GM12878 (cell line): ENCODE measurements at regions not wholly inside any gene's neighbourhood (a gene's known extent, or its start where the extent isn't known, plus 50 kb on each side); places are given as distances from the start of the nearest gene placed in this dataset.

Experiments
- ATAC-seq: fragments of 200-7000 bp; cut with Tn5 transposase; 3 replicates; pipeline ENCODE4 v1.9.1; 2020; ENCODE audit warnings: mild to moderate bottlenecking, moderate library complexity
- BruUV-seq: library from RNA; stranded (reverse); fragments of 400-500 nt; replicated peaks from 2 replicates; lab custom pipeline; 2021; lab: Mats Ljungman, UMichigan
- CTCF ChIA-PET: fragments of 300-600 bp; sonication (Branson Sonifier 250); formaldehyde crosslinking; extraction: SDS; loops from one replicate; lab custom pipeline; 2021; ENCODE audit warnings: inconsistent platforms; lab: Yijun Ruan, JAX
- POLR2A ChIA-PET: fragments of 350-600 bp; formaldehyde crosslinking; extraction: SDS; loops from one replicate; lab custom pipeline; 2021; ENCODE audit warnings: inconsistent platforms; lab: Charles Lee
- RAD21 ChIA-PET: fragments of 300-600 bp; sonication (Branson Sonifier 250); formaldehyde crosslinking; loops from one replicate; lab custom pipeline; 2023; ENCODE audit warnings: antibody characterized with exemption; ENCODE audit not compliant: unreplicated experiment; lab: Charles Lee
- SMC1A ChIA-PET: fragments of 300-600 bp; sonication (Branson Sonifier 250); formaldehyde crosslinking; loops from one replicate; lab custom pipeline; 2023; ENCODE audit not compliant: unreplicated experiment, uncharacterized antibody; lab: Charles Lee
- DNase-seq: peaks from one replicate; pipeline ENCODE4 v3.0.0-alpha.2; 2011; ENCODE audit warnings: low read depth, low spot score
- FAIRE-seq: peaks from 3 replicates; lab custom pipeline; 2011; peaks lifted over from hg19 to GRCh38; lab: Jason Lieb, UNC
- H2AFZ ChIP-seq: 2 replicates; pipeline ENCODE4 v1.6.0; 2011; ENCODE audit warnings: low read depth, low read length, control low read depth; ENCODE audit not compliant: control insufficient read depth
- H3K27ac ChIP-seq: 2 replicates; pipeline ENCODE4 v1.5.1; 2011; ENCODE audit warnings: control low read depth; ENCODE audit not compliant: control insufficient read depth, insufficient read depth
- H3K27me3 ChIP-seq, 2 experiments: replicated peaks in 1 of 2; 2 replicates each; pipeline versions ENCODE4 v1.6.0 to v1.6.1; 2011; ENCODE audit warnings: low read length in 1 of 2; ENCODE audit not compliant: control insufficient read depth in 2 of 2, insufficient read depth in 2 of 2
- H3K36me3 ChIP-seq, 2 experiments: 2 replicates each; pipeline ENCODE4 v1.5.1; 2011; ENCODE audit warnings: low read length in 1 of 2; ENCODE audit not compliant: control insufficient read depth in 2 of 2, insufficient read depth in 2 of 2
- H3K4me1 ChIP-seq: 2 replicates; pipeline ENCODE4 v1.6.1; 2011; ENCODE audit warnings: mild to moderate bottlenecking, low read length, moderate library complexity, mixed read lengths; ENCODE audit not compliant: control insufficient read depth, insufficient read depth
- H3K4me2 ChIP-seq: 2 replicates; pipeline ENCODE4 v1.6.0; 2011; ENCODE audit warnings: control low read depth; ENCODE audit not compliant: control insufficient read depth, insufficient read depth
- H3K4me3 ChIP-seq: fragments of 200-600 bp; sonication (generic); 2 replicates; pipeline ENCODE4 v1.5.1; 2016
- H3K79me2 ChIP-seq: 2 replicates; pipeline ENCODE4 v1.6.0; 2011; ENCODE audit warnings: low read length; ENCODE audit not compliant: control insufficient read depth, insufficient read depth
- H3K9ac ChIP-seq: 2 replicates; pipeline ENCODE4 v1.8.0; 2011; ENCODE audit warnings: low read length, control low read depth, mixed read lengths; ENCODE audit not compliant: control insufficient read depth, insufficient read depth
- H3K9me3 ChIP-seq: replicated peaks from 3 replicates; pipeline ENCODE4 v1.5.1; 2011; ENCODE audit warnings: mild to moderate bottlenecking, low read length; ENCODE audit not compliant: control insufficient read depth, insufficient read depth
- H4K20me1 ChIP-seq: 2 replicates; pipeline ENCODE4 v1.6.0; 2011; ENCODE audit not compliant: control insufficient read depth, insufficient read depth
- ATF7 ChIP-seq: fragments of 450-650 bp; IDR thresholded peaks from 2 replicates; pipeline ENCODE4 v1.6.1; 2016; ENCODE audit warnings: low read depth, mild to moderate bottlenecking
- CEBPB ChIP-seq, 2 experiments: fragments of 150-350 bp in 1 of 2; IDR thresholded peaks; 2 replicates each; pipeline ENCODE4 v1.6.1; 2012 to 2014; ENCODE audit warnings: low read depth in 2 of 2, low read length in 2 of 2, borderline replicate concordance in 1 of 2, inconsistent platforms in 1 of 2
- CREB1 ChIP-seq: IDR thresholded peaks from 2 replicates; pipeline ENCODE4 v1.6.1; 2012; ENCODE audit warnings: low read depth, mild to moderate bottlenecking, inconsistent platforms
- ESRRA ChIP-seq: IDR thresholded peaks from 2 replicates; pipeline ENCODE4 v1.6.1; 2012; ENCODE audit warnings: mild to moderate bottlenecking, low read length, improper control_type of control experiment
- IKZF1 ChIP-seq: fragments of 450-650 bp; conservative IDR thresholded peaks from 2 replicates; pipeline ENCODE4 v1.6.1; 2017; ENCODE audit warnings: antibody characterized with exemption, mild to moderate bottlenecking
- MEF2A ChIP-seq: IDR thresholded peaks from 2 replicates; pipeline ENCODE4 v1.6.1; 2011; ENCODE audit warnings: low read depth, mild to moderate bottlenecking, low read length, moderate library complexity; ENCODE audit not compliant: insufficient read depth
- MEF2B ChIP-seq: fragments of 450-650 bp; IDR thresholded peaks from 2 replicates; pipeline ENCODE4 v1.6.1; 2018; ENCODE audit warnings: mild to moderate bottlenecking, moderate library complexity; ENCODE audit not compliant: partially characterized antibody, poor library complexity, severe bottlenecking
- MTA2 ChIP-seq: fragments of 450-650 bp; IDR thresholded peaks from 2 replicates; pipeline ENCODE4 v1.6.1; 2016; ENCODE audit warnings: low read depth, mild to moderate bottlenecking, moderate library complexity
- NBN ChIP-seq: fragments of 450-650 bp; IDR thresholded peaks from 2 replicates; pipeline ENCODE4 v1.6.1; 2016
- POU2F2 ChIP-seq: IDR thresholded peaks from 3 replicates; pipeline ENCODE4 v1.6.1; 2011; ENCODE audit warnings: low read depth, mild to moderate bottlenecking, low read length, borderline replicate concordance
- RBBP5 ChIP-seq: fragments of 200-600 bp; sonication (generic); conservative IDR thresholded peaks from 2 replicates; pipeline ENCODE4 v1.6.1; 2016
- RUNX3 ChIP-seq: IDR thresholded peaks from 2 replicates; pipeline ENCODE4 v1.6.1; 2012; ENCODE audit warnings: low read length, inconsistent platforms
- SPI1 ChIP-seq: IDR thresholded peaks from 2 replicates; pipeline ENCODE4 v1.6.1; 2011; ENCODE audit warnings: low read depth, mild to moderate bottlenecking, low read length, moderate library complexity, borderline replicate concordance; ENCODE audit not compliant: insufficient read depth
- ZBTB40 ChIP-seq: fragments of 450-650 bp; IDR thresholded peaks from 2 replicates; pipeline ENCODE4 v1.6.1; 2016; ENCODE audit warnings: mild to moderate bottlenecking, moderate library complexity, borderline replicate concordance
- WGBS: methylation state at CpG from one replicate; pipeline ENCODE4 v1.1.6; 2016; ENCODE audit warnings: low lambda C conversion rate; ENCODE audit not compliant: insufficient replicate concordance, insufficient coverage; ENCODE audit errors: missing lambda C conversion rate; 5-methylcytosine and 5-hydroxymethylcytosine counted together
- in situ Hi-C: fragments of 300-500 bp; cut with MboI; formaldehyde crosslinking; loops from 9 replicates; pipeline ENCODE4 v1.14.3; 2018; ENCODE audit warnings: mixed read lengths
- intact Hi-C: fragments of 100-400 bp; cut with micrococcal nuclease; formaldehyde crosslinking; loops from one replicate; pipeline ENCODE4 v1.14.2; 2022; ENCODE audit not compliant: unreplicated experiment

GRCh38 chrX:39144323-39144722 is 343.1 kb downstream of the MID1IP1 start:
- RAD21 ChIA-PET: interaction anchor here (1.3 to 1.9 kb wide), 3 partner anchors 15 to 160 kb away, joined by 3 to 6 read pairs (median 5); no protein-coding TSS in a partner anchor
- no peaks in the 10 kb centered on the region for H3K36me3 ChIP-seq
- peak overlapping the region; percentile 62 for H3K27ac ChIP-seq
- CTCF ChIA-PET: interaction anchor here (0.7 to 2.1 kb wide), 7 partner anchors 9 to 390 kb away, joined by 3 to 7 read pairs (median 4); no protein-coding TSS in a partner anchor
- intact Hi-C loops: no loop called here
- H3K4me2 ChIP-seq: peak overlapping the region; percentile 86
- H3K9ac ChIP-seq: peak overlapping the region; percentile 47; the same call in 1 of the 2 replicates
- in situ Hi-C loops: loop anchor here (10.0 kb wide), 1 partner anchor 480 kb away; no protein-coding TSS in a partner anchor
- ATAC-seq (peak; percentile 85), FAIRE-seq (no peak), DNase-seq (no peak)
- no TSS peak for BruUV-seq
- SMC1A ChIA-PET: interaction anchor here (0.8 to 2.5 kb wide), 4 partner anchors 10 to 338 kb away, joined by 4 to 10 read pairs (median 6); no protein-coding TSS in a partner anchor
- H4K20me1 ChIP-seq: no peaks in the 10 kb centered on the region
- H3K27me3 ChIP-seq: no peaks in the 10 kb centered on the region
- H3K4me3 ChIP-seq: no peak overlapping the region
- no peak overlapping the region for H2AFZ ChIP-seq
- no peaks in the 10 kb centered on the region for H3K9me3 ChIP-seq
- H3K4me1 ChIP-seq: peaks cover 15% of the 10 kb centered on the region
- peak; percentile 45 for TF ChIP-seq RUNX3
- peak; percentile 37; the same call in 1 of the 2 replicates for TF ChIP-seq MTA2
- TF ChIP-seq RBBP5: no peak
- peak; percentile 82 for TF ChIP-seq ATF7
- peak; percentile 41; the same call in 1 of the 2 replicates for TF ChIP-seq CREB1
- 0 out of 2 replicates have a peak, but pooled peaks have one; percentile 25 for TF ChIP-seq IKZF1
- 0 out of 2 replicates have a peak, but pooled peaks have one; percentile 16 for TF ChIP-seq NBN
- TF ChIP-seq SPI1: peak; percentile 88; the same call in 1 of the 2 replicates
- peak; percentile 27 for TF ChIP-seq MEF2B
- TF ChIP-seq ZBTB40: no peak
- TF ChIP-seq POU2F2: no peak
- TF ChIP-seq ESRRA: peak; percentile 77; the same call in 1 of the 2 replicates
- TF ChIP-seq MEF2A: peak; percentile 50; the same call in 1 of the 2 replicates
- peak in 1 of 2 experiments; percentile 70; a peak in 1 of 4 replicates for TF ChIP-seq CEBPB (IDR thresholded peaks at IDR 0.05; ENCODE audit: borderline replicate concordance in 1 of 2, low read depth in 2 of 2, low read length in 2 of 2)
- POLR2A ChIA-PET: interaction anchor here (1.1 kb wide), 1 partner anchor 10 kb away, joined by 3 read pairs; no protein-coding TSS in a partner anchor
- no peaks in the 10 kb centered on the region for H3K79me2 ChIP-seq
- 2% methylated on average over 3 of the region's 3 CpGs for WGBS
